HG03521 (cell line): ENCODE measurements at regions not wholly inside any gene's neighbourhood (a gene's known extent, or its start where the extent isn't known, plus 50 kb on each side); places are given as distances from the start of the nearest gene placed in this dataset.

Source experiments
- ATAC-seq: cut with Tn5 transposase; IDR thresholded peaks from one replicate; pipeline ENCODE4 v1.9.1; 2021; ENCODE audit warnings: mild to moderate bottlenecking, moderate library complexity; ENCODE audit not compliant: unreplicated experiment

DNA sequence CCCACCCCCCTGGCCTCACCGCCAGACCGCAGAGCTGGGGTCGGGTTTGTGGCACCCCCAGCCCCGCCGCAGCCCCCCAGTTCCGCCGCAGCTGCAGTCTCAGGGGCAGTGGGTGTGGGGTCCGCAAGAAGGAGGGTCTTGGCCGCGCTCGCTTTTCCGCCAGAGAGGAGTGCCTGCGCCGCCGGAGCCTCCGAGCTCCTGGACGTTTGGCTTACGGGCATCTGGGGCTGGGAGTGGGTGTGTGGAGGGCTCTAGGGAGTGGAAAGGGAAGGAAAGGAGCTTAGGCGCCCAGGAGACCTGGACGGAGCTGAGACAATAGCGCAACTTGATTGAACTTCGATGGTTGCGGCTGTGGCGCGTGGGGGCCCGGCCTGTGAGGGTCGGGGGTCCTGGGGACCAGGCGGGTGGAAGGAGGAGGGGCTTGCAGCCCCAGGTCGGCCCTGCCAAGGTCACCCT, 88.8 kb upstream of the IPO9 start:
- ATAC-seq = no peak

DNA sequence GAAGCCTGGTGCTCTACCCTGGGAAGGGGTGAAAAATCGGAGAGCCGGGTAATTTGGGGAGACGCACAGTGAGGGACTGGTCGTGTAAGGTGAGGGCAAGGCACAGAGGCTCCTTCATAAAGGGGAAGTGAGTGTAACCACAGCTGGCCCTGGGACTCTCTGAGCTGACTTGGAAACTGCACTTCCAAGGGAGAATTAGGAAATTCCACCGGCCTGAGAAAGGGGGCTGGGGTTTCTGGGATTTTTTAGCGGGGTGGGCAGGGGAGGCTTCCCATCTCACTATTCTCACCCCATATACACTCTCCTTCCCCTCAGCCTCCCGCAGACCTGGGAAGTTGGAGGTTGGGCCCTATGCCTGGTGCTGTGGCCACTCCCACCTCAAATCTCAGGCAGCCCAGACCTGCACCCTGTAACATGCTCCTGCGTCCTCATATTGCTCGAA, 88.3 kb upstream of the IPO9 start:
- no peak for ATAC-seq

DNA sequence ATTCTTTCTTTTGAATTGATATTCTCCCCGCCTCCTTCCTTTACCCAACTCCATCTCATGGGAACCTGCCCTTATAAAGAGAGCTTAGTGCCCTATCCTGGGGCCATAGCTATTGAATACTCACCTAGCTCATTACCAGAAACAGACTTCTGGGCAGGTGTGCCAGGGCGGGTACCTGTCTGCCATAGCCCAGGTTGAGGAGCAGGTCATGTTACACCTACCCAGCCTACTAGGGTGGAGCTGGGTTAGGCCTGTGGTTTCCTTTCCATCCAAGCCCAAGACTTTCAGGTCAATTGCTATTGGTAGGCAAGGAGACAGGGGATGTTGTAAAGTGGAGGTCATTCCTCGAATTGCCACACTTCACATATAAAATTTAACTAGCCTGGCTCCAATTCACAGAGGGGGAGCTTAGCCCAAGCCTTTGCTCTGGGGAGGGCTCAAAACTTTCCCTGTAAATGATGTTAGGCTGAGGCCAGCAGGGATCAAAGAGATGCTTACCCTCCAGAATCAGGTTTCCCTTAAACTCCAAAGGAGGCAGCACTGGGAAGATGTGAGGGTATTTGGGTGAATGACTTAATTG, 87.1 kb upstream of the IPO9 start:
- ATAC-seq = no peak

DNA sequence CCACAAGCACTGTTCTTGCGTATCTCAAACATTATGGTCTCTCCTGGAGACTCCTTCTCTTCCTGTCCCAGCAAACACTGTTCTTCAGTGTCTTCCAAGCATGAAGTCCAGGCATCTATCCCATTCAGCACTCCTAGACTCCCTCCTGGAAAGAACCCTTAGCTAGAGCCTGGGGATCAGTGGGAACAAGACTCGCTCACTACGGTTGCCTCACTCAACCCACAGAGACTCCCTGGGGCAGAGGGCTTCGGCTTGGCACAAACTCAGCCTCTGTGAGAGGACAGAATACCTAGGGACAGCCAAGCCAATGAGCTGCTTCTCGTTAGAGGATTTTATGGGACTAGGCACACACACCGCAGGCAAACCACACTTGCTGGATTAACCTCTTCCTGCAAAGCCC, 86.5 kb upstream of the IPO9 start:
- no peak for ATAC-seq

DNA sequence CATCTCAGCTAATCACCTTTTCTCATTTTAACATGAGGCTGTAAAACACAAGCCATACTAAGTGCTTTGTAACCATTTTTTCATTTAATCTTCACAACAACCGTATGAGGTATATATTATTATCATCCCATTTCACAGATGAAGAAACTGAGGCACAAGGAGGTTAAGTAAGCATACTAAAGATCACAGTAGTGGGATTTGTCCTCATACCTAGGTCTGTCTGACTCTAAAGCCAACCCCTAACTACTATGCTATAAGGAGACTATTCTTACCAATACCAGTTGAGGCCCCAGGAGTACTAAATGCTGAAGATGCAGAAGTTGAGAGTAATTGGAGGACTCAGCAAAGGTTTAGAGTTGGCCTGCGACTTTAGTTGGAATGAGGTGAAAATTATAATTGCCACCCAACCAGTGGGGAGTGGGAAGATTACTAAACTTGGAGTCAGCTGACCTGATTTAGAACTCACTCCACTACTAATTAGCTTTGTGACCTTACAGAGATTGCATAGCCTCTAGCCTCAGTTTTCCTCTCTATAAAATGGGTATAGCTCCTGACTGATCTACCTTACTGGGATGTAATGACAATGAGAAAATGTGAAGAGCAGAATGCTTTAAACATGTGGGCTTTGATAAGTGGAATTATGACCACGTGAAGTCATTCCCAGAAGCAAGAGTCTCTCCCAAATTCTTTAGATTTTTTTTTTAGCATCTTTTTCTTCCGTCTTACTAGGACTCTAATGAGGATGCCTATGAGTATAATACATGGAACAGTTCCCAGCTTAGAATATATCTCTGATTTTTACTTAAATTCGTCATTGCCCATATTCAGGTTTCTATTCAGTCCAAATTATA, 85.8 kb upstream of the IPO9 start:
- no peak for ATAC-seq

DNA sequence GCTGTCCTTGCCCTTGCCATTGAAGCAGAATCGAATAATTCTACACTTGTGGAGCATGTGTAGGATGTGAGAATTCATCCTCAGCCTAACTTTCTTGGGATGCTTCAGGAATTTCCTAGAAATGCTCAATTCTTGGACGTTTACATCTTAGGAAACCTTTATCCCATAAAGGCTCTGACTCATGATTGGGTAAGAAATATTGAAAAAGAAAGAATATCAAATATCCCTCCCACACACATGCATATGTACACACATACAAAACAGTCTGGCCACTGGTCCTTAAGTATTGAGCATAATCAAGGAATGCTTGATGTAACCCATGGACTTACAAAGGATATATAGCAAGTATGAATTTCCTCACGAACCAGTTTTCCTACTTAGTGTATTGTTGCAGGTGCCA, 83.9 kb upstream of the IPO9 start:
- ATAC-seq = no peak

DNA sequence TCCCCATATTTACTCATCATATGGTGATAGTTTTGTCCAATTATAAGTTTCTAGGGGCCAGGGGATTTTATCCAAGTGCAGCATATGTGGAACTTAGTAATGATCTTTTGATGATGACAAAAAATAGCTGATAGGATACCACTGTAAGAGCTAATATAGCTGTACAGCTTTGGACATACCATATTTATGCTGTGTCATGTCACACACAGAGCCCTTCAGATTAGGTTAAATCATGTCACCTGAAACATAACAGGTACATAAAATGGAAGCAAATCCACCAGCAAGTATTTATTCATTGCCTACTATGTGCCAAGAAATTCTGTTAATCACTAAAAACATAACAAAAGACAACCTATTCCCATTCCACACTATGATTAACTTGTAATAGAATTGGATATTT, 82.8 kb upstream of the IPO9 start:
- no peak for ATAC-seq

DNA sequence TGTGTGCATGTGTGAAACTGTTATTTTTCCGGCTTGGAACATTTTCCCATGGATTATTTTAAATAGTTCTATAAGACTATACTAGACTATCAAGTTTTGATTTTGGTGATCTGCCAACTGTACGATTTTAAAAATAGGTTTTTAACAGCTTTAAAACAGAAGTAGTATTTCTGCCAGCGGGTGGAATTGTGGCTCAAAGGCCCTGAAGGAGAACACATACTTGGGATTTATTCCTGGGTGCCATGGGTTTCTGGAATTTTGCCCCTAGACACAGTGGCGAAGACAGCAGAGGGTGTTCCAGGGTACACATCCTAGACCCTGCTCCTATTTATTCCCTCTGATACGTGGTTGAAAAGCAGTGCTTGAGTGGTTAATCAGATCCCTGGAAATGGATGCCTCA, 81.7 kb upstream of the IPO9 start:
- no peak for ATAC-seq

DNA sequence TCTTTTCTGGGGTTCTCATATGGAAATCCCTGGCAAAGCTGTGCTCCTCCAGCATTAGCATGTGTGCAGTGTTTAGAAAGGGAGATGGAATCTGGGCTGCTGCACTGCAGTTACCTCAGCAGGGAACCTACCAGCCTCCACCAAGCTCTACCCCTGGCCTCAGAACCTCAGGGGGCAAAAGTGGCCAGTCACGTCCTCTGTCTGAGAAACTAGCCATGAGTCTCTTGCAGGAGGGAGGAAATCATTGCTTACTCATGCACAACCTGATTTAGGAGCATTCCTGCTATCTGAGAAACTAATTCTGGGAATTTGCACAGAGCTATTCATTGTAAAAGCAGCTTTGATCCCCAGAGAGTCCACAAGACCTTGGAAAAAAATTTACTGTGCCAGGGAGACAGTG, 80.6 kb upstream of the IPO9 start:
- ATAC-seq = no peak

DNA sequence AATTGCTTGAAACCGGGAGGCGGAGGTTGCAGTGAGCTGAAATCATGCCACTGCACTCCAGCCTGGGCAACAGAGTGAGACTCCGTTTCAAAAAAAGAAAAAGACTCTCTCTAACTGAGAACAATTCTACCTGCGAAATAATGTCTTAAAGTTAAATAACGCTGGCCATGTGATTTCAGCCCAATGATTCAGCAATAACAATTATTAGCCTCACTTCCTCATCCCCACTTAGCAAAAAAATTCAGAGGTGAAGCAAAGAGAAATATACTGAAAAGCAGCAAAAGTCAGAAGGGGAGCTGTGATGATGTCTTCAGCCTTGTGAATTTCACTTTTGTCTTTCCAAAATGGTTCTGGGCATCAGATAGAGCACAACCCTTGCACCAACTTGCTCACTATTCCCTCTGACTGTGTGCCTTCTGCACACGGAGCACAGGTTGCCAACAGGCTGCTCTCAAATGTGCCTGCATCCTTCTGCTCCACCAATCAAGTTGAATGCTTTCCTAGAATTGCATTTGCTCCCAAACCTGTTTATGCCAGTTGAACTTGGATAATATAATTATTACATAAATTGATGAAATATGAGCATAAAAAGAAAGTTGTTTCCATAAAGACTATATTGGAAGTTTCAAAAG, 79.8 kb upstream of the IPO9 start:
- no peak for ATAC-seq

DNA sequence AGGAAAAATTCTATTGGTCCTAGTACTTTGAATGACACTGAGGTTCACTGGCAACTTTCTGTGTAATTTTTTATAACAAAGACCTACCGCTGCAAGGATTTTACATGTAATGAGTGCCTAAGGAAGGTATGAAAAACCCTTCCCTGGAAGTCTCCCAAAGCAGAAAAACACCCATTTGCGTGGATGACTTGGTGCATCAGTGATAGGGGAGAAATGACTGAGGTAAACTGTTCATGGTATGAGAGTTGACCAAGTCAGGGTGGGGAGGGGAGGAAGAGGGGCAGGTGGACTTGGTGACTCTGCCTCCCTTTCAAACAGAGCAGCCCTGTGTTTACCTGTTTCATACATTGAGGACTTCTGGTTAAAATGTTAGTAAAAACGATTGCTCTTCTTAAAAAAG, 78.8 kb upstream of the IPO9 start:
- ATAC-seq = no peak

DNA sequence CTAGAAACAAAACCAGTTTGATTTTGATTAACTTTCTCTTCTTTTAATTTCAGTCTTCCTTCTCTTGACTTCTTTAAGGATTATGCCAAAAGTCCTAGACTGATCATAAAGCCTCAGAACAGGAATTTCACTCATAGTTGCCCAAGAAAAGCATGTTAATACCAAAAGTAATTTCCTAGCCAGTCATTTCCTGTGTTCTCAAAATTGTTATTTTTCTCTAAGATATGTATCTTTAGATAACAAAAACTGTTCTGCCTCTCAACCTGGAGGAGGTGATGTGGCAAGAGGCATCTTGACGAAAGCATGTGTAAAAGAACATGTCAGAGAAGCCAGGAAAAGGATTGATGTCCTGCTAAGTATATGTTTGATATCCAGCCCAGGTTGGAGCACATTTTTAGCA, 78.0 kb upstream of the IPO9 start:
- ATAC-seq = no peak

DNA sequence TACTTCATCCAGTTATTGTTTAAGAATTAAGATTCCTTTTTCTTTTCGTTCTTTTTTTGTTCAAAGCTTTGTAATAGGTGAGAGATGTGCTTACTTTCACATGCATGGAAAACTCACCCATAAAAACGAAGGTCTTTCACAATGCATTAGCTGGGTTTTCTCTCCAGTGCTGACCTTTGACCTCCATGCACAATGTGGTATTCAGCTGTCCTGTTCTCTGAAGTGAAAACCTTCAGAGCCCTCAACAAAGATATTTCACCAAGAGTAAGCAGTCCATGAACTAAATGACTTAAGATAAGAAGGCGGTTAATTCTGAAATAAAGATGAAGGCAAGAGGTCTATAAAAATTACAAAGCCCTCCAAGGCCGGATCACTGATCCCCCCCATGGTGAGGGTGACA, 77.1 kb upstream of the IPO9 start:
- ATAC-seq = no peak

DNA sequence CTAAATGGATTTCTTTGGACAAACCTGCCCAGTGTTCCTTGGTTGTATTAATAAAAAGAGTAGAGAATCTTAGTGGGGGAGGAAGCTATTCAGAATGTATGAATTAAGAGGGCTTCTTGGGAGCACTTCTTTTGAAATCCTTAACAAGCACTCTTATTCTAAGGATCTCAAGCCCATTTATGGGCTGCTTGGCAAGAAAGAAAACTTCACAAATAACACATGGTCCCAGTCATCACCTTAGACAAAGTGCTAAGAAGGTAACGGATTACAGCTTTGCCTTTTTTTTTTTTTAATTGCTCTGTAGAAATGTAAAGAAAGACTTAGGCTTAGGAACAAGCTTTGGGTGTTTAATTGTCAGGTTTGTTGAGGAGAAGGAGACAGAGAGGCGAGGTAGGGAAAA, 76.6 kb upstream of the IPO9 start:
- no peak for ATAC-seq

DNA sequence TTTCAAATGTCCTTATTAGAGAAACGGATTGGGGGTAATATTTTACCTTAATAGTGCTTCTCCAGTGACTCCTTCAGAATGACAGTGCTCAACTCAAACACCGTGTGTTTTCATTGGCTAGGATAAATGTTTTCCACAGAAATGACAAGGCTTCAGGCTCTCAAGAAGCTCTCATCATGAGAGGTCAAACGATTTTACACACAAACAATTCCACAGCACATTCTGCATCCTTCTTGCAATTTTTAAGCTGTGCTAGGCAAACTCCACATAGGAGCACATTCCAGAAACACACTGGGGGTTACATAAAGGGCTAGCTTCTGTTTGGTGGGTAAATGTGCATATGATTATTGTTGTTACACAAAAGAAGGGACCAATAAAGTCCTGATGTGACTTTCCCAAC, 75.5 kb upstream of the IPO9 start:
- ATAC-seq = no peak

DNA sequence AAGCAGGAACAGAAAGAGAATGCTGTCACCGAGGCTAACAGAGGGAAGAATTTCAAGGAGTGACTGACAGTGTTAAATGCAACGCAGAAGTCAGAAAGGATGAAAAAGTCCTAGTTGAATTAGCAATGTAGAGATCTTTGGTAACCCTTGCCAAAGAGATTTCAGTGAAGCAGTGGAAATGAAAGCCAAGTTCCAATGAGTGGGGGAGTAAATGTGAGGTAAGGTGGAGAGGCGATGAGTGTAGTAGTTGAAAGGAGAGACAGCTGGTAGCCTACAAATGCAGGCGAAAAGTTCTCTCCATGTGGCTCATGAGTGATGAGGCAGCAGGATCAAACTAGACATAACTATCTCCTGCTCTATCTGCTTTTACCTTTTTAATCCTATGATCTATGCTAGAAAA, 74.6 kb upstream of the IPO9 start:
- ATAC-seq = no peak

DNA sequence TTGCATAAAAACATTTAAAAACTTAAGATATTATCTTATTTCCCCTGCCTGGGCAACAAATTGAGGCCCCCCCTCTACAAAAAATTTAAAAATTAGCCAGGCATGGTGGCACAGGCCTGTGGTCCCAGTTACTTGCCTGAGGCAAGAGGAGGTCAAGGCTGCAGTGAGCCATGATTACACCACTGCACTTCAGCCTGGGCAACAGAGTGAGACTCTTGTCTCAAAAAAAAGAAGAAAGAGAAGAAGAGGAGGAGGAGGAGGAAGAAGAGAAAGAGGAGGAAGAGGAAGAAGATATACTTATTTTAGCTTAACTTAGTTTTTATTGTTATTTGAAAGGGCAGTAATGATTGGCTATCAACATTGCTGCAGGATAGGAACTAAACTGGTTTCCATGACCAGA, 73.8 kb upstream of the IPO9 start:
- no peak for ATAC-seq

DNA sequence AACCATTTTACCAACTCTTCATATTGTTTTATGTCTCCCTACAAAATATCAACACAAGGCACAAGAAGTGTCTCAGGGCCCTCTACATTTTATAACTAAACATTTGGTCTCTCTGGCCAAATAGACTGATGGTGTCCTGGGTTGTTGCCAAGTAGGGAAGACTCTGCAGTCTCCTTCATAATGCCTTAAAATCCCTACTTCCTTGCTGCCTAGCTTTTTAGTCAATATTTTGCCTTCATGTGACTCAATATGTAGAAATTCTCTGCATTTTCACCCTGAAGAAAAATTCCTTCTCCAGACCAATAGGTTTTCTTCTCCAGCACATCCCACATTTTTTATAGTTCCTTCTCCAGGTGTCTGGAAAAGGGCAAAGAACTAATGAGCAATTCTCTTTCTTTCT, 72.6 kb upstream of the IPO9 start:
- ATAC-seq = no peak

DNA sequence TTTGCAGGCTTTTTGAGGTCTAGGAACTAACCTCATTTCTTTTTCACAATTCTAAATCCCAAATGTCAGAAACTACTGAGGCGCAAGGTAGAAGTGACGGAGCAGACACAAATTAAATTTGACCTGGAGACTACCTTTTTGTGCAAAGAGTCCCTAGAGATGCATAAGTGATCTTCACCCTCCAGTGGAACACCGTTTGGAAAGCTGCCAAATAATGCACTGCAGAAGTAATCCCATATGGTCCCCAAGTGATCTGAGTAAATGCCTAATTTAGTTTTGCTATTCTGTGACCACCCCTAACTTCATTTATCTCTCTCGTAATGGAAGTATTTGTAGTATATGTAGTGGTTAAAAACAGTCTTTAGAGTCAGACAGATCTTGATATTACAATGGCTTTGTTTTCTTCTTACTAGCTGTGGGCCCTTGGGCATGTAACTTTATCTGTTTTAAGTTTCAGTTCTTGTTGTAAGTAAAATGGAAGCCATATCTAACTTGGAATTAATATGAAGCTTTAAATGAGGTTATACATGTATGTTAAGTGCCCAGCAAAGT, 70.4 kb upstream of the IPO9 start:
- ATAC-seq = no peak

DNA sequence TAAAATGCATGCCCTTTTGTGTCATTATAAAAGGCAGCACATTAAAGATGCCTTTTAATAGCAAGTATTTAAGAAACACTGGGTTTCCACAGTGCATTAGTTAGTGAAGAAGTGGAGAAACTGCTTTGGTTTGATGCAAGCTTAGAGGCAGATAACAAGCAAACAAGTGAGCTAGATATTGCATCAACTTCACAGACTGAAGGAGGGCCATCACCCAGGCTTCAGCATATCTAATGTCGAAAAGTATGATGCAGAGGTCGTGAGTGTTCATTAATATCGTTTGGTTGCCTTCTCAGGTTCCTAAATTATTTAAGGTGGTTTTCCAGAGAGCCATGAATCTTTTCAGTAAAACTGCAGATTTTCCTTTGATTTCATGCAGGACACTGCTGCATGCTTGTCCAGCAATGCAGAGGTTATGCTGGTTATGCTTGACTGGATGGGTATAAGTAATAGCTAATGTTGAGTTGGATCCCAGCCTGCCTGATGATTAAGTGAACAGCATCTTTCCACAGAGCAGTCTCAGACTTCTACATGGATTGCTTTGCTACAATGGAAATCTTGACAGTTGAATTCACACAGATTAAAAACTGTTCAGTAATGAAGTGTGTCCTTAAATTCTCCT, 69.7 kb upstream of the IPO9 start:
- no peak for ATAC-seq

DNA sequence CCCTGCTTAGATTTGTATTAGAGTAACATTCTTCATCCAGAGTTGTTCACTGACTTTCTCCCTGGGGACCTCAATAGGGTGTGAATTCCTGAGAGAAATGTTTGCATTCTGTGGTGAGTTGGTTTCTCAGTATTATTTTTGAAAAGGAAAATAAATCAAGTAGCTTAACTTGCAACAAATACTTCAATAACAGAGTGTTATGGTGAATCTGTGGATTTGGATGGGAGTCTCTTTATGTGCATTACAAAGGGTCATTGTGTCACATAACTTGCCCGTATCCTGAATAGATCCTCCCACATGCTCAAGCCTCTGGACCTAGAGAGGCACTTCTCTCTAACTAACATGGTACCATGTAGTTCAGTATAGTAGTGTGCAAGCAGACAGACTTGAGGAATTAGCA, 68.4 kb upstream of the IPO9 start:
- no peak for ATAC-seq

DNA sequence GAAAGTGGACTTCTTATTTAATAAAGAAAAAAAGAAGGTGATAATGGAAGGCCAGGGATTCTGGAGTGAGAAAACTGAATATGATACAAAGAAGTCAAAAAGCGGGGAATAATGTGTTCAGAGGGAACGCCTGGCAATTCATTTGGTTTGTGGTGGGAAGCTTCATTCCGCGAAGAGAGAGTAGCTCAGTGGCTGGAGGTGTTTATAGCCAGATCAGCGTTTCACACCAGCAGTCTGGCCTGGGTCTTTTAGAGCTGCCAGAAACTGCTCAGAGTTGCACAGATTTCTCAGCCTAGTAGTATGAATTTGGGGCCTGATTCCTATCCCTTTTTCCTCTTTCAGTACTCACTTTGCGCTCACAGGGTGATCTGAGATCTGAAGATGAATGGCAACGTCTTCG, 67.8 kb upstream of the IPO9 start:
- no peak for ATAC-seq
